Right kidney (tissue), 1 donor: ENCODE measurements at regions not wholly inside any gene's neighbourhood (a gene's known extent, or its start where the extent isn't known, plus 50 kb on each side); places are given as distances from the start of the nearest gene placed in this dataset.
"Not testable (repeated sequence)": the region's sequence is repeated elsewhere in the genome, so short reads cannot be mapped to it uniquely, and the experiment has no call there.

Experiments
- DNase-seq: peaks from one replicate; pipeline ENCODE4 v3.0.0-alpha.2; 2016

DNA sequence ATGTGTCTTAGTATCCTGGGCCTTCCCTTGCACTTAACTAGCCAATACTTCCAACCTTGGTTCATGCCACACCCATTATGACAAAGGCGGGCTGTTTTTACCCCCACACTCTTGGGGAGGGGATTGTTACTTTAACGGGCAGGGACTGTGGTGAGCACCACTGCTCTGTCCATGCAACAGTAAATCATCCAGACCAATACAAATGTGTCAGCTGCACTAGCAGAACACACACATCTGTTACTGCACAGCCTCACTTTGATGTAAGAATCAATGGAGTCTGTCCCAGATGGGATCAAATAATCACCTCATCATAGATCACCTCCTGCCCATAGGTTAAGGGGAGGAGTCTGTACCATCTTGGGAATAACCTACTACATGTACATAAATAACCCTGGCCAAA lies 58.1 kb downstream of the NPAP1 start:
- DNase-seq: no peak

DNA sequence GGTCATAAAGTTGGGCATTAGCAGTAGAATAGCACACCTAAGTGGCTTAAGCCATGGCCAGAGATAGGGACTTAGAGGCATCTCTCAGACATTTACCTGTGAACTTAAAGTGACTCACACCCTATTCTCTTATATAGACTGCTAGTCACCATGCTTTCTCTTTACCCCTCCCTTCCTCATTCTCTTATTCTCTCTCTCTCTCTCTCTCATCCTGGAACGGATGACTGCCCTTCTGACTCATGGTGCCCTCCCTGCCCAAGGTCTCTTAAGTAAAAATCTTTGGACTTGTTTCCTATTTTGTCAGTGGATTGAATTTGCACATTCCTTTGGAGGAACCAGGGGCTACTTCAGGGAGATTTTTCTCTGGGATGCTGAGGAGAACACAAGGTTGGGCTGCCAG lies 58.8 kb downstream of the NPAP1 start:
- no peak for DNase-seq

DNA sequence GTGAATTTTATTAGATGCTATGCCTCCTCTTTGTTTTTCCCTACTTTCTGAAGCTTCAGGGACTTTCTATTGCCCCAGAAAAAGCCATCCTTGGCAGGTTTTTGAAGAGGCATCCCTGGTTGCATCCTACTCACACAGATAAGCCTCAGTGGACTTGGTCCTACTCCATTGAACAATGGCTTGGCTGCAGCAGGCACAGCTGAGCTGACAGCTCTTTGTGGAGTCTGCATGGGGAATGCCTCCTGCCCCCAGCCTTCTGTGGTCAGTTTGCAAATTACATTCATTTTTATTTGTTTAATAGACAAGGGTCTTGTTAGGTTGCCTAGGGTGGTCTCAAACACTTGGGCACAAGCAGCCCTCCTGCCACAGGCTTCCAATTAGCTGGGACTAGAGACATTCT lies 69.7 kb downstream of the NPAP1 start:
- DNase-seq: no peak

DNA sequence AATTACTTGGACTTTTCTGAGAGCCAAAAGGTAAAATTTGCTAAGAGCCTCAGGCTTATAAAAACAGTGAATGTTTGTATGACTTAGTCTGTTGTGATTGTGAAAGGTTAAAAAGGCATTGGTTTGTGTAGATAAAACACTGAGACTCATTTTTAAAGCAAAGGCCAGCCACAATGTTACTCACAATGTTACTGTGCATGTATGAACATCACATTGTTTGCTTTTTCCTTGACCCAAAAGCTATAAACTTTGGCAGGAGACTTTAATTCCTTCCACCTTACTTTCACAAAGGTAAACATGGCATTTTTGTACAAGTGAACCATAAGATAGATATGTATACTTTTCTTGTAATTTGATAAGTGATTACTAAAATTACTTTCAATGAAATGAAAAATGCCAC lies 70.5 kb downstream of the NPAP1 start:
- no peak for DNase-seq

DNA sequence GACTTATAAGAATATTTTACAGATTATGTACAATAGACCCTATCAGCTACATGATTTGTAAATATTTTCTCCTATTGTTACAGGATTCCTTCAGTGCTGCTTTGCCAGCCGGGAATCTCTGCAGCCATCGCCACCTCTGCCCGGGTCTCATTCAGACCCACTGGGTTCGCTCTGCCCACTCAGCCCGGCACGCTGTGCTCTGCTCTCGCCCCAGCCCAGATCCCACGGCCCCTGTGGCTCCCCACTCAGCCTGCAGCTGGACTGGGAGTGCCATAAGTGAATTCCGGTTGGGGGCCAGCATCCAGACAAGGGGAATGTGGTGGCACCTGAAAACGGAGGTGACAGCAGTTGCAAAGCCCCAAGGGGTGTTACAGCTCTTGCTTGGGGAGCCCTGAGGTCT lies 71.8 kb downstream of the NPAP1 start:
- DNase-seq: no peak

DNA sequence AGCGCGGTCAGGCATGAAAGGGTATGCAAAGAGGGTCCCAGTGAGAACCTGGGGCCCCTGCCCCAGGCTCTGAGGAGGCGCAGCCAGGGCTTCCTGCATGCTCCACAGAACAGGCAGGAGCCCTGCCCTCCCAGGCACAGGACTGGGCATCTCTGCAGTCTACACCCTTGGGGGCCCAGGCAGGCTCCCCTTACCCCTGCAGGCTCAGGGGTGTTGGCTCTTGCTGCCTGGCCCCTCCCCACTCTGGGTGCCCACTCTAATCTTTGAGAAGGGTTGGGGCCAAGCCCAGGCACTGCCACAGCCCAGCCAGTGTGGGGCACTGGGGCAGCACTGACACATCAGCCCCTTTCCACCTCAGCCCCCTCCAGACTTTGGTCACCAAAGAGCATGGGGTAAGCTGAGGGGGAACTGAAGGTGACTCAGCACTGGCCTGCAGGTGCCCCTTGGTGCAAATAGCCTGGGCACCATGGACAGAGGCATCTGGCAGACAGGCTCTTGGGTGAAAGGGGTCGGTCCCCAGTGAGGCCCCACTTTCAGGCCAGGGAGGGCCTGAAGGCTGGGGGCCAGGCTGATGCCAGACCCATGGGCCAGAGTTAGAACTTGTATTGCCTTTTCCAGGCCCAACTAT lies 73.4 kb downstream of the NPAP1 start:
- no peak for DNase-seq

DNA sequence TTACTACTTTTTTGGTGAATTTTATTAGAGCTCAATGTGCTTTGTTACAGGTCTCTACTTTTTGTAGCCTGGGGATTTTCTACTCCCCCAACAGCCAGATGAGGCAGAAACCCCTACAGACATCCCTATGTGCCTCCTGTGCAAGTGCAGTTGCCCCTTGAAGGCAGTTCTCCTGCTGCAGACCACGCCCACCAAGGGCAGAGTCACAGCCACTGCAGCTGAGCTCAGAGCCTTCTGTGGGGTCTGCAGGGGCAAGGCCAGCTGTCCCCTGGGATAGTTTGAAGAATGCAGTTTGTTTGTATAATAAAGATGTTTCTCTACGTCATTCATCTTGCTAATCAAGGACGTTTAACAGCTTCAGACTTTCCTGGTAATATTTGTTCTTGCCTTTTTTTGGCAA lies 76.8 kb downstream of the NPAP1 start:
- no peak for DNase-seq

DNA sequence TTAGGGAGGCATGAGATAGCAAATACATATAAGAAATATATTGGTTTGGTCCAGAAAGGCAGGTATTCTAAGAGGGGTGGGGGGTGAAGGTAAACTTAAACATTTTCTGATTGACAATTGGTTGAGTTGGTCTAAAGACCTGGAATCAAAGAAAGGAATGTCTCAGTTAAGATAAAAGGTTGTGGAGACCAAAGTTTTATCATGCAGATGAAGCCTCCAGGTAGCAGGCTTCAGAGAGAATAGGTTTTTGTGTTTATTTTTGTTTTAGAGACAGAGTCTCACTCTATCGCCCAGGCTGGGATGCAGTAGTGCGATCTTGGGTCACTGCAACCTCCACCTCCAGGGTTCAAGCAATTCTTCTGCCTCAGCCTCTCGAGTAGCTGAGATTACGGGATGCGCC lies 80.5 kb downstream of the NPAP1 start:
- no peak for DNase-seq

DNA sequence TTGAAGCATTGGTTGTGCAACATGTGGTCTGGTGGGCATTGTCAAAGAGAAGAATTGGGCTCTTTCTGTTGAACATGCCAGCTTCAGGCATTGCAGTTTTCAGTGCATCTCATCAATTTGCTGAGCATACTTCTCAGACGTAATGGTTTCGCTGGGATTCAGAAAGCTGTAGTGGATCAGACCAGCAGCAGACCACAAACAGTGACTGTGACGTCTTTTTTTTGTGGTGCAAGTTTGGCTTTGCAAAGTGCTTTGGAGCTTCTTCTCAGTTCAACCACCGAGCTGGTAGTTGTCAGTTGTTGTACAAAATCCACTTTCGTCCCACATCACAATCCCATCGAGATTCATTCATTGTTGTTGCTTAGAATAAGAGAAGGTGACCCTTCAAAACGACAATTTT lies 84.5 kb downstream of the NPAP1 start:
- no peak for DNase-seq

DNA sequence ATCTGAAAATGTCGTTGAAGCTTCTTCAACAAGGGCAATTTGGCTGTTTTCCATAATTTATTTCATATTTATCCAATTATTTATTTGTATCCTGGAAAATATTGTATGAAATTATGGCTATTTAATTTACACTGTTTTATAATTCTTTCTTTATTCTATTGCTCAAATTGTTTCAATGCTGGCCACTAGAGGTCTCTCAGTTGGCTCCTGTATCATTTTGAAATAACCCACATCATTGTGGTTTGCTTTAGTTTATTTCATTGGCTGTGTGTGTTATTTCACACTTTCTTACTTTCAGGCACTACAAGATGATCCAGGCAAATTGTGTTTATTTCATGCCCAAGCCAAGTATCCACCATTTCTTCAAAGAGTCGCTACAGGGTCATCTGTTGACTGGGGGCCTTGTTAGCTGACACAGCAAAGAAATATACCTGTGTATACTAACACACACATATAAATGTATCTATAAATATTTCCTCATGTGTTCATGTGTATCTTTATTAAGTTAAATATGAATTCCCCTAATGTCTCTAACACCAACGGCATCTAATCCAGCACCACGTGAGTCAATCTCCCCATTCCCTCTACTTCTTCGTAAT lies 86.2 kb downstream of the NPAP1 start:
- no peak for DNase-seq

DNA sequence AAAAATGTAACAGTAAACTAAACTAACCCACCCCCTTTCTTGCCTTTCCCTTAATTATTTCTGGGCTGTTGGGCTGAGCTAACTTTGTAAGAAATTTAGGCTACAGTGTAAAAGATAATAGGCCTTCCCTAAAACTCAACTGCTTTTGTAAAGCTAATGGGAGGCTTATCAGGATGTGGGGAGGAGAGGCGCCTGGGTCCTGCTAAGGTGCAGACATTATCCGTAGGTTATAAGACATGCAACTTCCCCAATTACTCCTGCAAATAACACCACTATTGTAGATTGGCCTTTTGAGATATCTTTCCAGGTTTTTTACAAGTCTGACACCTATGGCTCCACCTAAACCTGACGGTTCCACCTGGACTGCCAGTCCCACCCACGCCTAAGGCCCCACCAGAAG lies 88.3 kb downstream of the NPAP1 start:
- no peak for DNase-seq

DNA sequence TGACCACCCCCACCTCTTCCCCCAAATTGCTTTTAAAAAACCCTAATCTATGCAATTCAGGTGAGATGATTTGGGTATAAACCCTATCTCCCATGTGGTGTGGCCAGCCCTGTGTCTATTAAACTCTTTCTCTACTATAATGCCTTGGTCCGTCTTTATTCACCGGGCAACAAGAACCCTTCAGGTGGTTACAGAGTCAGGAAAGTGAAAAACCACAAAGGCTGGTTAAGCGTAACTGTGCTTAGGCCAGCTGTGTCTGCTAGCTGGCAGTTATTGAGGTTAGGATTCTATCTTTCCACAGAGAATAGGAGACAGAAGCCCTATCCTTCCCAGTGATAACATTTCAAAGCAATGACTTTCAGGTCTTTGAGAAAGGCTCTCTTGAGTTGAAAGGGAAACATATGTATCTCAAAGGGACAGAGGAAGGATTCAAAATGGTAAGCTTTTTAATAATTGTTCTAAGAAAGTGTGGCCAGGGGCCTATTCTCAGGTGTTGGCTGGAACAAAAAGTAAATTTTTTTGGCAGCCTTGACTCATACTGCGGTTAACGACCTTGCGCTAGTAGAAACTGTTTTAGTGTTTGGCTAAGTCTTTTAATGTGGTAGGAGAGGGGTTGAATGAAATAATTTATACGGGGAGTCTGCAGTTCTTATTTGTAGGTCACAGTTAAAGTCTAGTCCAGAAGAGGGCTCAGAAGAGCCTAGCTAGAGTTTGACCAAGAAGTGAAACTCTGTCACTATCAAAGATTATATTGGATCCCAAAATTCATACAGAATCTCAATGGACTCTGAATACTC lies 89.0 kb downstream of the NPAP1 start:
- no peak for DNase-seq

DNA sequence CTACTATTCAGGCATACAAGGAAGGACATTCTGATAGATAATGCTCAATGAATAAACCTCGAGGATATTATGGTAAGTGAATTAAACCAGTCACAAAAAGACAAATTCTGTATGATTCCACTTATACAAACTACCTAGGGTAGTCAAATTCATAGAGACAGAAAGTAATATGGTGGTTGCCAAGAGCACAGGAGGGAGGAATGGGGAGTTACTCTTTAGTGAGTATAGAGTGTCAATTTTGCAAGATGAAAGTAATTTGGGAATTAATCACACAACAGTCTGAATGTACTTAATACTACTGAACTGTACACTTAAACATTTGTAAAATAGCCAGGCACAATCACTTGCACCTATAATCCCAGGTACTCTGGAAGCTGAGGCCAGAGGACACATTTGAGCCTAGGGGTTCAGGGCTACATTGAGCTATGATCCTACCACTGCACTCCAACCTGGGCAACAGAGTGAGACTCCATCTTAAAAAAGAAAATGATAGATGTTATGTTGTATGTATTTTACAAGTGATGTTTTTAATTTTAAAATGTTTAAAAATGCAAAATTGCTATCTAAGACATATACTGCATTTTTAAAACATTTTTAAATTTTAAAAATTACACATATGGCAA lies 91.0 kb downstream of the NPAP1 start:
- no peak for DNase-seq

DNA sequence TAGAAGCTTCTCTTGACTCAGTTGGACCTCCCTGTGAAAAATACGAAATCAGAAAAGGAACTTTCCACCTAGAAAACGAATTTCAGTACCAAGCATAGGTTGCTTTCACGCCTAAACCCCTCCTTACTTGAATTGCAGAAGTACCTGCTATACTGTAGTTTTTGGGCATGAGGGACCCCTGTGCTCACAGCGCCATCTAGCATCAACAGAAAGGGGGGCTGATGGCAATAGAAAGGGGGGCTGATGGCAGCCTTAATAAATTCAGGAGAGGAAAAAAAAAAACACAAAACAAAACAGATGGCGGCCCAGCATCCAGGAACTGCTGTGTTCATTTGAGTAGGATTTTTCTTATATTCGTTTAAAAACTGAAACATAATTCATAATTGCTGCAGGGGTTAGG lies 96.7 kb downstream of the NPAP1 start:
- DNase-seq: no peak

DNA sequence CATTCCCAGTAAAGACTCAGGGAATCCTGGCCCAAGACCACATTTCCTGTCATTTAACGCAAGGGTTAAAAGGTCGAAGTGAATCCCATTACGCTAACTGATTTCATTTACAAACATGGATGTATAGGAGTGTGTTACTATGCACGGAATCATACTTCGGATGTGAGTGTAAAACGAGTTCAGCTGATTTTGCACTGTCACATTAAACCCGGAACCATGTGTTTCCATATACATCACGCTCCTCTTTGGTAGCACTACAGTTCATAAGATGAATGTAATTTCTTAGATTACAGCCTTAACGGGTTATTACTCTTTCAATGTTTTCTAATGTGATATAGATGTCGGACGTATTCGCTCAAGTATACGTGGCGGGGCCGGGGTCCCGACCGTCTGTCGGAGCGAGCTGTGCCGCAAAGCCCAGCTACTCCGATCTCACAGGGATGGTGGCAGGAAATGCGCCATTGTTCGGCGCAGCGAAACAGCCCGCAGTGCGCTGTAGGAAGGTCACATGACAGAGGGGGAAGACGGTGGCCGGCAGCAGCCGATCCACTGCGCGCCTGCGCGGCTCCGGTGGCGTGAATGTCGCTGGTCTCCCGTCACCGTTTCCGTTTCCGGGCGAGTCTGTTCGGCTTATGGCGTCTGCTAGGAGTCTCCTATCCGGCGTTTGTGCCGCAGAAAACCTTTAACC lies 97.3 kb downstream of the NPAP1 start:
- peak; percentile 78 for DNase-seq

DNA sequence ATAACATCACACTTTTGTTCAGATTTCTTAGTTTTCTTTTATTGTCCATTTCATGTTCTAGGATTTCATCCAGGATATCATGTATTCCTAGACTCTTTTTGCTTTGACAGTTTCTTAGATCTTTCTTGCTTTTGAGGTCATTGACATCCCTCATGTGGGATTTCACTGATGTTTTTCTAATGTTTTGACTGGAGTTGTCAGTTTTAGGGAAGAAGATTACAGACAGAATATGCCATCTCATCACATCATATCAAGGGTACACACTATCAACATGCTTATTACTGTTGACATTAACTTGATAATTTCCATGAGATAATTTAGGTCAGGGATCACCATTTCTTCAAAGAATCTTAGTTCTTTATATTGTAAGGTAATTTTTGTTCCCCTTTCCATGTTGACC lies 101.7 kb downstream of the NPAP1 start:
- no peak for DNase-seq

DNA sequence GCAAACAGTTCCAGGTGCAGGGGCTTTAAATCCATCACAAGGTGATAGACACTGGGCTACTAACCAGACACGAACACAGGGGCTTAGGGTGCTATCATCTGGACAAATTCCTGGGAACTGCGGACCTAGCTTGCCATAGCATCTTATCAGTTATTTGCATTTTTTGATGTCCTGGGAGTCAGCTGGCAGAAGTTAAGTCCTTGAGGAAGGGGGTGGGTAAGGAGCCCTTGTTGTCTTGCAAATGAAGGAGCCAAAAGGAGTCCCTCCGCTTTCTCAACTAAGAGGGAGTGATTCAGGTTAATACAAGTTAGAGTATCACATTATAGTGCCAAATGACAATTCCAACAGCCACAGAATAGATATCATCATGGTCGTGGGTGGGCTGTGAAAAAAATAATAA lies 108.9 kb downstream of the NPAP1 start:
- no peak for DNase-seq

DNA sequence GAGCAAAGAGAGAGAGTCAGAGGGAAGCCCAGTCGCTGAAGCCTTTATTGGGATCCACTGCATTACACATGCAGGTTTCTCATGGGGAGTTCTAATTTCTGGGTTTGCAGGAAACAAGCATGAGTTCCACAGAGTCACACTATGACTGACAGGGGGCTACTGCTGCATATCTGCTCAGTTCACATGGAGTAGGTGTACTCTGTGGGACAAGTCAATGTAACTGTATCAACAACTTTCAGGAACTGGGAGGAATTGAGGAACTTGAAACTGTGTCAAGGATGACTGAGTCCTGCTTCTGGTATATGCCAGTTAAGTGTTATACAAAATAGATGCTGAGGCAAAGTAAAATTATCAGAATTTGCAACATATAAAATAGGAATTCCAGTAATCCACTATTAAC lies 110.8 kb downstream of the NPAP1 start:
- DNase-seq: no peak

DNA sequence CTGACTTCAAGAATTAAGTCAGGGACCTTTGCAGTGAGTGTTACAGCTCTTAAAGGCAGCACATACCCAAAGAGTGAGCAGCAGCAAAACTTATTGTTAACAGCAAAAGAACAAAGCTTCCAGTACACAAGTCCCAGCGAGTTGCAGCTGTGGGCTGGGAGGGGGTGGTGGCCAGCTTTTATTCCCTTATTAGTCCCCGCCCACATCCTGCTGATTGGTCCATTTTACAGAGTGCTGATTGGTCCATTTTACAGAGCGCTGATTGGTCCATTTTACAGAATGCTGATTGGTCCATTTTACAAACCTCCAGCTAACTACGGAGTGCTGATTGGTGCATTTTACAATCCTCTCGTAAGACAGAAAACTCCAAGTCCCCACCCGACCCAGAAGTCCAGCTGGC lies 127.0 kb downstream of the NPAP1 start:
- not testable (repeated sequence) for DNase-seq

DNA sequence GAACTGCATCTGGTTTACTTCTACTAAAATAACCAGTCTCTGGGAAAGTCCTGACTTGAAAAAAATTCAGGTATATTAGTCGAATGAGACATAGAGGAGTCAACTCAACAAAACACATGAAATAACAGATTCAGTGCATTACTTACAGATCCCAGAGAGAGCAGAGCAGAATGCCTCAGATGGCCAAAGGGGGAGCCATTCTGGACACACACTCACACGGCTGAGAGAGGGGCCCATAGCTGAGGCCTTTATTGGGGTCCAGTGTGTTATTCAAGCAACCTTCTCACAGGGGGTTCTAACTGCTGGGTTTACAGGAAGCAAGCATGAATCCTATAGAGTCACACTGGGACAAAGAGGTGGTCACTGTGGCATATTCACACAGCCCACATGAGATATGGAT lies 135.1 kb upstream of the SNRPN start:
- DNase-seq: no peak

DNA sequence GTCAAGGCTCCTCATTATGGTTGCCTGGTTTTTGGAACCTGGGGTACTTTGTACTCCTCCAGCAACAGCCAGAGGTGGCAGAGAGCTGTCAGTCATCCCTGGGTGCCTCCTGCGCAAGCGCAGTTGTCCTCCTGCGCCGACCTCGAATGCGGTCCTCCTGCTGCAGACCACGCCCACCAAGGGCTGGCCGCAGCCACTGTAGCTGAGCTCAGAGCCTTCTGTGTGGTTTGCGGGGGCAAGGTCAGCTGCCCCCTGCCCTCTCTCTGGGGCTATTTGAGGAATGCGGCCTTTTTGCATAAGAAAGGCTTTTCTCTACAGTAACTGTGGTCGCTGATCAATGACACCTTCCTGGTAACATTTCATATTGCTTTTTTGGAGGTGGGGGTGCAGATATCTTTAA lies 131.3 kb upstream of the SNRPN start:
- DNase-seq: peak; percentile 1

DNA sequence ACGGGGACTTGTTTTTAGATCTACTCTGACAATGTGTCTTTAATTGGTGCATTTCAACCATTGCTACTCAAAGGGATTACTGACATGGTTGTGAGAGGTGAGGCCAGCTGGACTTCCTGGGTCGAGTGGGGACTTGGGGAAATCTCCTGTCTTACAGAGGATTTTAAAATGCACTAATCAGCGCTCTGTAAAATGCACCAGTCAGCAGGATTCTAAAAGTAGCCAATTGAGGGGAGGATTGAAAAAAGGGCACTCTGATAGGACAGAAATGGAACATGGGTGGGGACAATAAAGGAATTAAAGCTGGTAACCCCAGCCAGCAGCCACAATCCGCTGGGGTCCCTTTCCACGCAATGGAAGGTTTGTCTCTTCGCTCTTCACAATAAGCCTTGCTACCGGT lies 122.5 kb upstream of the SNRPN start:
- no peak for DNase-seq

DNA sequence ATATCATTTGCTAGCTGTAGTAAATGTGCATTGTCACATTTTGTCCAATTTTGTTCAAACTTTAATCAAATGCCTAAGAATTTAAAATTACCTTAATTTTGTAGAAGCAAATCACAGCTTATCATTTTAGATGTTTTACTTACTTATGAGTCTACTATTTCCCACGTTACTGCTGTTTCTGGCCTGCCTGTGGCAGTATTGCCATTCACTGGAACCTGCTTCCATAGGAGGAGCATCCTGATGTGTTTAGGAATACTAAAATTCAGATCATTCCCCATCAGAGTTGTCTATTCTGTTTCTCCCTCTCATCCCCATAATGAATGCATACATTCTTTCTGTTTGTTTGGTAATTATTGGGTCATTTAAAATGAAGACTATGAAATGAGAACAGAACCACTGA lies 119.5 kb upstream of the SNRPN start:
- DNase-seq: no peak
